ENCODE measurements at regions not wholly inside any gene's neighbourhood (a gene's known extent, or its start where the extent isn't known, plus 50 kb on each side); places are given as distances from the start of the nearest gene placed in this dataset.
"Not testable (repeated sequence)": the region's sequence is repeated elsewhere in the genome, so short reads cannot be mapped to it uniquely, and the experiment has no call there.

GRCh38 chrX:28520786-28521185, 66.5 kb upstream of the IL1RAPL1 start:
- Histone ChIP-seq H3K9me3 (no peaks in the 10 kb centered on the region), H3K4me1 (no peaks in the 10 kb centered on the region), H3K27ac (no peak overlapping the region), H3K4me3 (no peak overlapping the region), H3K36me3 (no peaks in the 10 kb centered on the region), H3K27me3 (no peaks in the 10 kb centered on the region)
- intact Hi-C loops (cut with DNase I; ENCODE audit: low total_unique reads) = no loop called here
- no peak for DNase-seq (ENCODE audit: low spot score in 2 of 2)
- TF ChIP-seq POLR2AphosphoS5 (IDR thresholded peaks at IDR 0.05) = no peak
- TF ChIP-seq, protein P1, sequence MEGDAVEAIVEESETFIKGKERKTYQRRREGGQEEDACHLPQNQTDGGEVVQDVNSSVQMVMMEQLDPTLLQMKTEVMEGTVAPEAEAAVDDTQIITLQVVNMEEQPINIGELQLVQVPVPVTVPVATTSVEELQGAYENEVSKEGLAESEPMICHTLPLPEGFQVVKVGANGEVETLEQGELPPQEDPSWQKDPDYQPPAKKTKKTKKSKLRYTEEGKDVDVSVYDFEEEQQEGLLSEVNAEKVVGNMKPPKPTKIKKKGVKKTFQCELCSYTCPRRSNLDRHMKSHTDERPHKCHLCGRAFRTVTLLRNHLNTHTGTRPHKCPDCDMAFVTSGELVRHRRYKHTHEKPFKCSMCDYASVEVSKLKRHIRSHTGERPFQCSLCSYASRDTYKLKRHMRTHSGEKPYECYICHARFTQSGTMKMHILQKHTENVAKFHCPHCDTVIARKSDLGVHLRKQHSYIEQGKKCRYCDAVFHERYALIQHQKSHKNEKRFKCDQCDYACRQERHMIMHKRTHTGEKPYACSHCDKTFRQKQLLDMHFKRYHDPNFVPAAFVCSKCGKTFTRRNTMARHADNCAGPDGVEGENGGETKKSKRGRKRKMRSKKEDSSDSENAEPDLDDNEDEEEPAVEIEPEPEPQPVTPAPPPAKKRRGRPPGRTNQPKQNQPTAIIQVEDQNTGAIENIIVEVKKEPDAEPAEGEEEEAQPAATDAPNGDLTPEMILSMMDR (IDR thresholded peaks at IDR 0.05) = no peak
- TF ChIP-seq POLR2A (IDR thresholded peaks at IDR 0.05) = no peak

DNA sequence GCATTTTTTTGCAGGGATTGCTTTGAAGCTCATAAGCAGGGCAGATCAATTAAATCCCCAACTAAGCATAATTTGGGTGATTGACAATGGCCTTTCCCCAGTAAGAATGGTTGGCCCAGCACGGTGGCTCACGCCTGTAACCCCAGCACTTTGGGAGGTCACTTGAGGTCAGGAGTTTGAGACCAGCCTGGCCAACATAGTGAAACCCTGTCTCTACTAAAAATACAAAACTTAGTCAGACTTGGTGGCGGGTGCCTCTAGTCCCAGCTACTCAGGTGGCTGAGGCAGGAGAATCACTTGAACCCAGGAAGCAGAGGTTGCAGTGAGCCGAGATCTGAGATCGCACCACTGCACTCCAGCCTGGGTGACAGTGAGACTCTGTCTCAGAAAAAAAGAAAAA, 58.9 kb upstream of the IL1RAPL1 start:
- DNase-seq (ENCODE audit: low spot score in 2 of 2); H3K4me3 ChIP-seq; H3K4me1 ChIP-seq; H3K27me3 ChIP-seq; H3K27ac ChIP-seq; H3K9me3 ChIP-seq; H3K36me3 ChIP-seq; intact Hi-C loops (cut with DNase I; ENCODE audit: low total_unique reads): not testable (repeated sequence)
